Mammary epithelial cell (primary cell): ENCODE measurements at regions not wholly inside any gene's neighbourhood (a gene's known extent, or its start where the extent isn't known, plus 50 kb on each side); places are given as distances from the start of the nearest gene placed in this dataset.

Source experiments
- CTCF ChIP-seq, 2 donors: IDR thresholded peaks in 1 of 2; conservative IDR thresholded peaks in 1 of 2; 2 replicates each; pipeline ENCODE4 v1.5.1; 2011 to 2012; ENCODE audit warnings: inconsistent platforms in 2 of 2, low read length in 2 of 2, mild to moderate bottlenecking in 2 of 2, control low read depth in 1 of 2, low read depth in 1 of 2; ENCODE audit not compliant: insufficient read depth in 1 of 2; ENCODE audit errors: extremely low read depth in 1 of 2
- EZH2 ChIP-seq: IDR thresholded peaks from 2 replicates; pipeline ENCODE4 v1.6.1; 2012; ENCODE audit warnings: low read length, inconsistent platforms, borderline replicate concordance

DNA sequence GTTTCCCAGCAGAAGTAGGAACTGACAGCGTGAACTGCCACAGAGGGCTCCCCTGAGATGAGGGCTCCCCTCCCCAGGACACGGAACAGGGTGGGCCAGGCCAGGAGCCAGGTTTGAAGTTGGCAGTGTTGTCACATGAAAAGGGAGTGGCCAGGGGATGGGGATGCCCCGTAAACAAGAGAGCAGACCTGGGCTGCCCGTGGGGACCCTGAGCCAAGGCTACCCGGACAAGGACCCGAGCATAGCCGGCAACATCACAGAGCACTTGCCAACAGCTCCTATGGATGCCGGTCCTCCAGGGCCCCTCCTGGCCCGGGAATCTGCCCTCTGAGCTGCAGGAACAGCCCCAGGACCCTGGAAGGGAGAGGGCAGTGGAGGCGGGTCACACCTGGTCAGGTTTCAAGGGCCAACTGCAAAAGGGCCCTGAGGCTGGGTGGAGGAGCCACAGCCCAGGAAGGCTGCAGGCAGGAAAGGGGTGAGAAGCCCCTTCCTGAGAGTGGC is 102.1 kb downstream of the CPZ start:
- TF ChIP-seq EZH2 (no peak), CTCF (conservative IDR thresholded peaks at IDR 0.05 in 1 of 2, IDR thresholded peaks at IDR 0.05 in 1 of 2; ENCODE audit: extremely low read depth in 1 of 2, insufficient read depth in 1 of 2, low read depth in 1 of 2, low read length in 2 of 2) (no peak)
